Fibroblast of the aortic adventitia (primary cell): ENCODE measurements at regions not wholly inside any gene's neighbourhood (a gene's known extent, or its start where the extent isn't known, plus 50 kb on each side); places are given as distances from the start of the nearest gene placed in this dataset.

Experiments used
- DNase-seq: peaks from one replicate; pipeline ENCODE4 v3.0.0-alpha.2; 2010; ENCODE audit warnings: low read depth
- H3K4me3 ChIP-seq: 2 replicates; pipeline ENCODE4 v1.5.1; 2011; ENCODE audit warnings: low read depth, mild to moderate bottlenecking, control low read depth, low read length, moderate library complexity
- TF ChIP-seq, protein P1 (sequence below): IDR thresholded peaks from 2 replicates; pipeline ENCODE4 v1.5.1; 2011; ENCODE audit warnings: mild to moderate bottlenecking, low read length, control low read depth, inconsistent platforms; ENCODE audit not compliant: insufficient read depth

DNA sequence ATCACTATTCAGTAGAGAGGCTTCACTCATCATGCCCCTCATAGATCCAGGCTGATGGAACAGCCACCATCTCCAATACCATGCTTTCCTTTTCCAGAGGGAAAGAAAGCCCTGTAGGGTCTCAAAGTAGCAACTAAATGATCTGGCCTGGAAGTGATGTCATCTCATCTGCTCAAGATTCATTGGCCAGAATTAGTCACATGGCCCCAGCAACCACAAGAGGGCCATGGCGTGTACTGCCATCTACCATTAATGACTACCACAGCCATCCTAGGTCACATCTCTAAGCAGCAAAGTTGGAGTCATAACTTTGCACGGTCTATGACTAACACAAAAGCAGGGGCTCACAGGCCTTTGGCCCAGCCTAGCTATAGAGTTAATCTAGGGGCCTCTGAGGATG is 194.8 kb downstream of the KIT start:
- TF ChIP-seq, protein P1, sequence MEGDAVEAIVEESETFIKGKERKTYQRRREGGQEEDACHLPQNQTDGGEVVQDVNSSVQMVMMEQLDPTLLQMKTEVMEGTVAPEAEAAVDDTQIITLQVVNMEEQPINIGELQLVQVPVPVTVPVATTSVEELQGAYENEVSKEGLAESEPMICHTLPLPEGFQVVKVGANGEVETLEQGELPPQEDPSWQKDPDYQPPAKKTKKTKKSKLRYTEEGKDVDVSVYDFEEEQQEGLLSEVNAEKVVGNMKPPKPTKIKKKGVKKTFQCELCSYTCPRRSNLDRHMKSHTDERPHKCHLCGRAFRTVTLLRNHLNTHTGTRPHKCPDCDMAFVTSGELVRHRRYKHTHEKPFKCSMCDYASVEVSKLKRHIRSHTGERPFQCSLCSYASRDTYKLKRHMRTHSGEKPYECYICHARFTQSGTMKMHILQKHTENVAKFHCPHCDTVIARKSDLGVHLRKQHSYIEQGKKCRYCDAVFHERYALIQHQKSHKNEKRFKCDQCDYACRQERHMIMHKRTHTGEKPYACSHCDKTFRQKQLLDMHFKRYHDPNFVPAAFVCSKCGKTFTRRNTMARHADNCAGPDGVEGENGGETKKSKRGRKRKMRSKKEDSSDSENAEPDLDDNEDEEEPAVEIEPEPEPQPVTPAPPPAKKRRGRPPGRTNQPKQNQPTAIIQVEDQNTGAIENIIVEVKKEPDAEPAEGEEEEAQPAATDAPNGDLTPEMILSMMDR = no peak
- H3K4me3 ChIP-seq = no peak overlapping the region
- no peak for DNase-seq

DNA sequence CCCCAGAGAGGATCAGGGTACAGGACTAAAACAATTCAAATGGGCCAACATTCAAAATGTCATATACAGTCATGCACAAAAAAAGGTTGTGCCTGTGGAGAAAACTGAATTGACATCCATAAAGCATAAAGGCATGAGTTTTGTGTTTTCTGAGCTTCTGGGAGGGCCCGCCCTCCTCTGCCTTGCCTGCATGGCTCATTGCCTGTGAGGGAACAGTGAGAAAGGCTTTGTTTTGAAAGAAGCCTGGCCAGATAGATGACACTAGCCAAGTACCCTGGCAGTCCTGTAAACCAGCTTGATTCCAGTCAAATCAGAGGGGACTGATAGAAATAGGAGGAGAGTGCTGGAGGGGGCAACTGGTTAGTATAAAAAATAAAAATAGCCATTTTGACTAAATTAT is 194.3 kb downstream of the KIT start:
- no peak overlapping the region for H3K4me3 ChIP-seq
- DNase-seq = no peak
- TF ChIP-seq, protein P1 = no peak

DNA sequence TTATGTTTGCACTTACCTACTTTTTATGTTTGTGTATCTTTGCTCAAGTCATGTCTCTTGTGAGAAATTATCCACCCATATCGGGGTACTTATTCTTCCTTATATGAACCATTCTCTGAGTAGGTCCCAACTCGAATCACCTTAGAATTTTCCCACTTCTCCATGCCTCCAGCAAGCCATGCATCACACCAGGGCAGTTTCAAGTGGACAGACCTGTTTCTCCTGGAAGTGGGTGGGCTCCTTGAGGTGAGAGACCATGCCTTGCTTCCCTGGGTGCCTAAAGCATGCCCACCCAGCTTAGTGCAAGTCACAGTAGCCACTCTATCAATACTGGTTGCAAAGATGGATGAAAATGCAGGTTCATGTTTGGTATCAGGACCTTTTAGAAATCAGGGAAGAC is 187.2 kb downstream of the KIT start:
- DNase-seq = no peak
- TF ChIP-seq, protein P1 = no peak
- no peak overlapping the region for H3K4me3 ChIP-seq

DNA sequence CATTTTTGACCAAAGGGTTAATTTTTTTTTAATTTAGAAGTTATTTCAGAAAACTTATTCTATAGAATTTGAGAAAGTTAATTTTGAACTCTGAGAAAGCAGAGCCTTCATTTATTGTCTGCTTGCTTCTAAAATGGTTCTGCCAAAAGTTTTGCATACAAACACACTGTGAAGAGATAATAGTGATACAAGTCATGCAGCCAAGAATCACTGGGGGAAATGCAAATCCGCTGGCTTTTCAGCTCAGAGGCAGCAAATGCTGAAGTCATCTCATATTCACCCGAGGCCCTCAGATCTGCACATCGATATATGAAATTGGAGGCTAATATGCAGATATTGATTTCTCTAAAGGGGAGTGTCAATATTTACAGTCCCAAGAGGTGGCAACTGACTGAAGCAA is 186.2 kb downstream of the KIT start:
- TF ChIP-seq, protein P1 = no peak
- DNase-seq = no peak
- no peak overlapping the region for H3K4me3 ChIP-seq

DNA sequence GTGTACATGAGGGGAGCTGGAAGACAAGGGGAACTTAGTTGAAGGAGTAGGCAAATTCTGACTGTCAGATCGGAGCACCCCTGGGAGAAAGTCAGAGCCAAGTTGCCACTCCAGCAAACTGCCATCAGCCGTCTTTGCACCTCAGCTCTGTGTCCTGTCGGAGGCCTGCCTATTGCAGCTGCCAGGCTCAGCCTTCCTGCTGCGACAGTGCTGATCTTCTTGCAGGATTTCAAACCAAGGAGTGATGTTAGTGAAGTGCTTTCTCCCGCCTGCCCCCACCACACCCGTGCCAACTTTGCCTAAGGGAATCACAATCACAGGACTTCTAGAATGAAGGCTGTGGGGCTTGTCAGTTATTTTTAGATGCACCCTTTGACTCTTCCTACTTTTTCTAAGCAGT is 185.3 kb downstream of the KIT start:
- no peak overlapping the region for H3K4me3 ChIP-seq
- no peak for DNase-seq
- TF ChIP-seq, protein P1 = no peak

DNA sequence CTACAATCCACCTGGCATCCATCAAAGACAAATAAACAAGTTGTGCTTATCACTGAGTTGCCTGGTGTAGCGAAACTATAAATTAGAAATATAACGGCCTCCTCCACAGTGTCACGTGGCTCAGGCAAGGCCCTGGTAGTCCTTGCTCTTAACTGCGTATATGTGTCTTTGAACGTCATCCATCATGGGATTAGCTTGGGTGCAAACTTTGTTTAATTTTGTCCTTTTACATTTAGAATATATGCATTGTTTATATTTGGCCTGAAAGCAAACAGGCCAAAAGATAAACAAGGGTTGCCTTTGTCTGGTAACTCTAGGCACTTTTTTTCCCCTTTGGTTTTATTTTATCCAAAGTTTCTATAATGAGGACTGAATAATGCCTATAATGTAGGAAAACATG is 184.9 kb downstream of the KIT start:
- no peak overlapping the region for H3K4me3 ChIP-seq
- DNase-seq = no peak
- TF ChIP-seq, protein P1 = no peak

DNA sequence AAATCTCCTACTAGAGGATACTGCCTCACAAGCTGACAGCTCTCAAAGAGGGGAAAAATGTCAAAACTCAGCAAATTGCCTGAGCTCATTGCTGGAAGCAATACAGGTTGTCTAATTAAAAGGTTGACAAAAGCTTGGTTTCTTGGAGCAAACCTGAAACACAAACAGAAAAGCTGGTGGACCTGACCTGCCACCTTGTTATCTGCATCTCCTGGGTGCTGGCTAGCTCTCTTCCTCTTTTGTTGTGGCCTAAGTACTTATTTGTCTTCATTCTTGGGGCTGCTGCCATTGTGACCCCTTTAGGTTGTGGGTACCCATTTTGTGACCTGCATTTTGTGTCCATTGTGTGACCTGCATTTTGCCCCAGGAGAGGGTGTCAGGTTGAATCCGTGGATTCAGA is 184.5 kb downstream of the KIT start:
- TF ChIP-seq, protein P1 = no peak
- no peak for DNase-seq

More for the DNA sequence above, 184.5 kb downstream of the KIT start:
- no peak overlapping the region for H3K4me3 ChIP-seq
